Activated naive CD8-positive, alpha-beta T cell (primary cell): ENCODE measurements at regions not wholly inside any gene's neighbourhood (a gene's known extent, or its start where the extent isn't known, plus 50 kb on each side); places are given as distances from the start of the nearest gene placed in this dataset.

ENCODE experiments used
- H3K27ac Mint-ChIP-seq: one replicate; pipeline ENCODE4 v1.8.0; 2021; ENCODE audit warnings: mixed read lengths
- H3K27me3 Mint-ChIP-seq: one replicate; pipeline ENCODE4 v1.8.0; 2021; ENCODE audit warnings: mixed read lengths
- H3K36me3 Mint-ChIP-seq: one replicate; pipeline ENCODE4 v1.8.0; 2021; ENCODE audit warnings: mixed read lengths
- H3K4me1 Mint-ChIP-seq: one replicate; pipeline ENCODE4 v1.8.0; 2021; ENCODE audit warnings: low read depth, mixed read lengths
- H3K4me3 Mint-ChIP-seq: one replicate; pipeline ENCODE4 v1.8.0; 2021; ENCODE audit warnings: mild to moderate bottlenecking, mixed read lengths
- H3K9me3 Mint-ChIP-seq: one replicate; pipeline ENCODE4 v1.8.0; 2021; ENCODE audit warnings: low read depth, mixed read lengths

DNA sequence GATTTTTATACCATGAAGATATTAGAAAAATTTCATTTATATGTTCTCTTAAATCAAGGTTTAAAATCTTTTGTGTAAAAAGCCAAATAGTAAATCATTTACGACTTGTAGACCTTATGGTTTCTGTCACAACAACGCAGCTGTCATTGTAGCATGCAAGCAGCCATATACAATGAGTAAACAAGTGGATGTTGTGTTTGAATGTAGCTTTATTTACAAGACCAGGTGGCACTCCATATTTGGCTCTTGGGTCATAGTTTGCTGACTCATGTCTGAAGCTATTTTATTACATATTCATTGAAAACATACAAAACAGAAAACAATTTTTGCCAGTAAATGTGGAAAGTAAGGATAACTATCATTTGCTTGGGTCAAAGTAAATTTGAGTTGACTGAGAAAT, 930.8 kb downstream of the SLITRK5 start:
- Mint-ChIP-seq H3K9me3 (peaks cover 3% of the 10 kb centered on the region), H3K4me3 (no peak overlapping the region), H3K27ac (no peak overlapping the region), H3K36me3 (no peaks in the 10 kb centered on the region), H3K4me1 (no peaks in the 10 kb centered on the region), H3K27me3 (no peaks in the 10 kb centered on the region)

DNA sequence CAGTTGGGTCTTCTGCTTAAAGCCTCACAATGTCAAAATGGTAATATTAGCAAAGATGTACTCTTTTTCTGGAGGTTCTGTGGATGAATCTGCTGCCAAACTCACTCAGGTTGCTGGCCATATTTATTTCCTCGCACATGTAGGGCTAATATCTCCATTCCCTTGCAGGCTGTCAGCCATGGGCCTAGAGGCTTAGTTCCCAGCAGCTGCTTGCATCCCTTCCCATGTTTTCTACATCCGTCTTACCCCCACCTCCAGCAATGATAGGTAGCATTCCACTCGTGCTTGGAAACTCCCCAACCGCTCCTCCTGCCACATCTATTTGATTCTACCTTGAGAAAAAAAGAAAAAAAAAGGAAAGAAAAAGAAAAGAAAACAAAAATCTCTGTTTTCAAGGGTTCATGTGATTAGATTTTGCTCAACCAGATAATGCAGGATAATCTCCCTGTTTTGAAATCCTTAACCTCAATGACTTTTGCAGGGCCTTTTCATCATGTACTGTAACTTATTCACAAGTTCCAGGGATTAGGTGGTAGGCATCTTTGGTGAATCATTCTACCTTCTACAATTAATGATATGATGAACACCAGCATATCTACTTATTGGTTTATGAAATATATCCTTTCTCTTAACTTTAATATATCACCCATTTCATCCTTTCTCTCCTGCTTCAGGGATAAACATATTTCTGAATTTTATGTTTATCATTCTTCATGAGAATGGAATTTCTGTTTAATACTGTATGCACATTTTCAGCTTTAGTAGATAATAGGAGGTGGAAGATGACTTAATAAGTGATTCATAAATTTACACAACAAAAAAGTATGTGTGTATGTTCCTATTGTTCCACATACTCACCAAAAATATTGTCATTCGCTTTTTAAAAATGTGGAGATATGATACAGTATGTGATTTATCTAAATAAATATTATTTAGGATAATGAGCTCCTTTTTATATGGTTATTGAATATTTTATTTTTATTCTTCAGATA, 931.9 kb downstream of the SLITRK5 start:
- no peaks in the 10 kb centered on the region for H3K4me1 Mint-ChIP-seq
- no peaks in the 10 kb centered on the region for H3K36me3 Mint-ChIP-seq
- no peak overlapping the region for H3K27ac Mint-ChIP-seq
- H3K27me3 Mint-ChIP-seq, result no peaks in the 10 kb centered on the region
- peaks cover 3% of the 10 kb centered on the region for H3K9me3 Mint-ChIP-seq
- H3K4me3 Mint-ChIP-seq, result no peak overlapping the region

DNA sequence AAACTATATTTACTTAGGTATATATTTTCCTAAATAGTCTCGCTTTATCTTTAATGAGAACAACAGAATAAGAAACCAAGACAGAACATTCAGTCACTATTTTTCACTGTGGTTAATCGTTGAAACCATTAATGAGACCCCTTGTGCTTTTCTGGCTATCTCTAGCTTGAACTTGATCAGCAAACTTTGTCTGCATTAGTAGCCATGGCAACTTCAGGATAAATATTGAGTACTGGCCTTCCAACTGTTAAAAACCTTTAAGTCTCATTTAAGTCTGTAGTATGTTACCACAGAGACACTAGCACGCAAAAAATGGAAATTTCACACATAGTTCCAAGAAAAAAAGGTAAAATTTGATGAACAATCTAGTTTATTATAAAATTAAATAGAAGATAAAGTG, 946.0 kb downstream of the SLITRK5 start:
- Mint-ChIP-seq H3K4me3 (no peak overlapping the region), H3K27ac (no peak overlapping the region), H3K4me1 (peaks cover 17% of the 10 kb centered on the region), H3K27me3 (no peaks in the 10 kb centered on the region), H3K36me3 (no peaks in the 10 kb centered on the region), H3K9me3 (peaks cover 14% of the 10 kb centered on the region)

DNA sequence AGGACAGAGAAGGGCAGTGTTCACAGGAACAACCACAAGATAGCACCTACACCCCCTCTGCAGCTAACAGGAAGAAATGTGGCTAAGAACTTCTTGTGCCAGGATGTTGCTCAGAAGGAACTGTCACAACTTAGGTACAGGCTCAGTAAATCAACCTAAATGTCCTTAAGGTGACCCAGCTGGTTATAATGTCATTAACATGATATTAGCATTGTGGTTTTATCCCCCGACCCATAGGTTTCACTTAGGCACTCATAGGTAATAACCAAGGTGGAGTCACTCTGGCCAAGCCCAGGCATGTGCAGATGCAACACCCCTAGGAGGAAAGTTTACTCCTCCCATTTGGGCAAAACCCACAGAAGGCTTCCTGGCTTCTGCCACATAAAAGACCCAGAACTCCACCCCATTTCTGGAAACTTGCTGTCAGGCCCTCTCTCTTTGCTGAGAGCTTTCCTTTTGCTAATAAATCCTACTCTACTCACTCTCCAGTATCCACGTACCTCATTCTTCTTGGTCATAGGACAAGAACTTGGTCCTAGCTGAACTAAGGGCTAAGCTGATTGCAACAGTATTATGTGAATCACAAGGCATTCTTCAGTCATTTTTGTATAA, 951.3 kb downstream of the SLITRK5 start:
- Mint-ChIP-seq H3K4me3 (peak overlapping the region; percentile 79), H3K36me3 (no peaks in the 10 kb centered on the region), H3K9me3 (peaks cover 10% of the 10 kb centered on the region), H3K27me3 (no peaks in the 10 kb centered on the region), H3K4me1 (peaks cover 36% of the 10 kb centered on the region), H3K27ac (peak overlapping the region; percentile 86)

DNA sequence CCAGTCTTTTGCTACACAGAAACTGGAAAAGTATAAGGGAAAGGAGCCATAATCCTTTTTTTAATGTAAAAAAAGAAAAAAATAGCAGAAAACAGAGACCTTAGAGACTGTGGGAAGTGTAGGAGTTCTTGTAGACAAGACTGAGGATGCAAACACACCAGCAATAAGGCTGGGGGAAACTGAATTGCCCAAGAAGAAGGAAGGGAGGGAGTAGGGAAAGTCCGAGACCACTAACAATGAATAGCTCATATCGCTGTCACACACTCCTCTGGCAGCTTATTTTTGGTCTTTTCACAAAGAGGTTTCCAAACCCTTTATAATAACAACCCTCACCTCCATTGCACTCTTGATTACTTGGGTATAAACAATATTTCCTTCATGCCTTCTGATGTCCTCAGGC, 952.0 kb downstream of the SLITRK5 start:
- no peaks in the 10 kb centered on the region for H3K36me3 Mint-ChIP-seq
- H3K27ac Mint-ChIP-seq, result peak overlapping the region; percentile 77

DNA sequence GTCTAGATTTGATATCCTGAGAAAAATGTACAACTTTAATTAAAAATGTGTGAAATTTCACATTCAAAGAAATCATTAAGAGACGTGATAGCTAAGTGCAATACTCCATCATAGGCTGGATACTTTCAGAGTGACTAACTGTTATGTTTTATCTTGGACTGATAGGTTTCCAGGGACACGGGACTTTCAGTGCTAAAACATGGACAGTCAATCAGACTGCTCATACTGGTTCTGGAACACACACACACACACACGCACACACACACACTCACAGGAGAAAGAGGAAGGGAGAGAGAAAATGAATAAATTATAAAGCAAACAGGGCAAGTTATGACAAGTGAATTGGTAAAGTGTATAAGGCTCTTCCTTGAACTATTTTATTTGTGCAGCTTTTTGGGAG, 955.9 kb downstream of the SLITRK5 start:
- Mint-ChIP-seq H3K9me3 (peaks cover 8% of the 10 kb centered on the region), H3K27ac (no peak overlapping the region), H3K27me3 (no peaks in the 10 kb centered on the region), H3K36me3 (peaks cover 2% of the 10 kb centered on the region), H3K4me1 (peaks cover 25% of the 10 kb centered on the region), H3K4me3 (no peak overlapping the region)

More for the DNA sequence above, 952.0 kb downstream of the SLITRK5 start:
- H3K4me1 Mint-ChIP-seq, result peaks cover 37% of the 10 kb centered on the region
- H3K27me3 Mint-ChIP-seq, result no peaks in the 10 kb centered on the region
- peaks cover 10% of the 10 kb centered on the region for H3K9me3 Mint-ChIP-seq
- H3K4me3 Mint-ChIP-seq, result peak overlapping the region; percentile 59

DNA sequence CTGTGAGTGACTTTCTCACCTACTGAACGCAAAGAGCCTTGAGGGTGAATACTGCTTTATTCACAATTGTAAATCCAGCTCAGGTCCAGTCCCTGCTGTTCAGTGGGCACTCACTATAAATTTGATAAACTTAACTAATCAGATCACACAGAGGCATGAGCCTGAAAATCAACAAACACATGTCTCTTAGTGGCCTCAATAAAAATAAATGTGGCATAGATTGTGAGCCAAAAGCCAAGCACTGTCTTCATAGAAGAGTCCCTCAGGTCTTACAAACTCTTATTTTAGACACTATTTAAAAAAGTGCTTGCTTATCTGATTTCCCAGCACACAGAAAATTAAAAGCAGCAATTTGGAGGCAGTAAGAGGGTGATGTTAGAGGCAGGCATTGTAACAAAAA, 957.7 kb downstream of the SLITRK5 start:
- Mint-ChIP-seq H3K4me1 (peaks cover 15% of the 10 kb centered on the region), H3K27me3 (no peaks in the 10 kb centered on the region), H3K9me3 (peaks cover 8% of the 10 kb centered on the region), H3K4me3 (no peak overlapping the region), H3K36me3 (peaks cover 2% of the 10 kb centered on the region), H3K27ac (no peak overlapping the region)

DNA sequence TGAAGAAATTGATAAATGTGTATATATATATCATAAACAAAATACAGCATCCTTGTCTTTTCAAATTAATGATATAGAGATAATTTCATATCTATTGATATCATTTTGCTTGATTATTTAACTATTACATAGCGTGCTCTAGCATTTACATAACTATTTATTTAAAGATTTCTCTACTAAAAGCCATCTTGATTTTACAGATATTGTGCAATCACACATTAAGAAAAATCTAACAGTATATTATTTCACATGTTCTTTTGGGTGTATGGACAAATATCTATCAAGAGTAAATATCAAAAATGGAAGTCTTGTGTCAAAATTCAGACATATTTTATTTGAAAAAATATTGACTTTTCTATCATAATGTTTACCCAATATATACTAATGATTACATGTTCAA, 966.8 kb downstream of the SLITRK5 start:
- peaks cover 6% of the 10 kb centered on the region for H3K9me3 Mint-ChIP-seq
- no peaks in the 10 kb centered on the region for H3K36me3 Mint-ChIP-seq

DNA sequence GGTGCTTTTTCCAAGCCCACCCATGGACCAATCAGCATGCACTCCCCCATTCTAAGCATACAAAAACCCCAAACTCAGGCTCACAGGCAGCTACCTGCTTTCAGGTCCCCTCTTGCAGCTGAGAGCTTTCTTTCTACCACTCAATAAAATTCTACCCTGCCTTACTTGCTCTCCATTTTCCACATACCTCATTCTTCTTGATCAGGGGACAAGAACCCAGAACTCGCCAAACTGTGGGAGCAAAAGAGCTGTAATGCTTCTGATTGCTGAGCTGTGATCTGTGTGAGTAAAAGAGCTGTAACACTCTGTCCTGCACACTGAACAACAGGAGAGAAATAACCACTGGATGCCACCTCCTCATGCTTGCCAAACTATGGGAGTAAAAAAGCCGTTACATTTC, 972.1 kb downstream of the SLITRK5 start:
- peaks cover 3% of the 10 kb centered on the region for H3K36me3 Mint-ChIP-seq
- no peaks in the 10 kb centered on the region for H3K27me3 Mint-ChIP-seq
- H3K9me3 Mint-ChIP-seq, result peaks cover 15% of the 10 kb centered on the region
- H3K4me1 Mint-ChIP-seq, result peaks cover under 1% of the 10 kb centered on the region
- no peak overlapping the region for H3K27ac Mint-ChIP-seq
- H3K4me3 Mint-ChIP-seq, result no peak overlapping the region

More for the DNA sequence above, 966.8 kb downstream of the SLITRK5 start:
- Mint-ChIP-seq H3K27ac (no peak overlapping the region), H3K4me1 (peaks cover 2% of the 10 kb centered on the region), H3K27me3 (no peaks in the 10 kb centered on the region), H3K4me3 (no peak overlapping the region)

DNA sequence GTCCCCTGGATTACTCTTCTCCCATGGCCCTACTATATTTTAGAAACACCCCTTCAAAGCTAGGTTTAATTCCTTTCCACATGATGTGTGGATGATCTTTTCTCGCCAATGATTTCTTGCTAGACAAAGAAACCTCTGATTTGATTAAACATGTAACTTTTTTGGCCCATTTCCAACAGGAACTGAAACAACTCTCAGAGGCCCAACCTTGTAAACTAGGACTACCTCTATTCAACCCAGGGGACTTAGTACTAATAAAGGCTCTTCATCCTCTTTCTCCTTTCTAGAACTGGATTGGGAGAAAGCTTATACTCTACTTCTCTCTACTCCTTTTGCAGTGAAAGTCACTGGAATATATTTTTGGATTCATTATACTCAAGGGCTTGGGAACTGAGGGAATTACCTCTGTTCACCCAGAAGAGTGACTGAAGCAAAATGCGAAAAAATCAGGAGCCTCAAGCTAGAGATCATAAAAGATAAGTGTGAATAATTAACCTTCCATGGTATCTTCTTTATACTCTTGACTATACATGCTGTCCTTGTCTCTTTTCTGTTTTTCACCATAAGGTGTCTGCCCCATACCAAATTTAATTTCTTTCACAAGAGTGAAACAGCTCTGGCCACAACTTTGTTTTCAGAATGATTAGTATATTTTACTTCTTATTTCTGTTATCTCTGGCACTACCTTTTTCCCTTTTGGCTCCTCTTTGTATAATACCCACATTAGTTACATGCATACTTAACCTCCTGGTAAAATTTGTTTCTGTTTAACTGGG, 977.6 kb downstream of the SLITRK5 start:
- Mint-ChIP-seq H3K9me3 (peaks cover 22% of the 10 kb centered on the region), H3K27ac (no peak overlapping the region), H3K4me3 (no peak overlapping the region), H3K27me3 (no peaks in the 10 kb centered on the region), H3K4me1 (peaks cover 28% of the 10 kb centered on the region), H3K36me3 (peaks cover 3% of the 10 kb centered on the region)

DNA sequence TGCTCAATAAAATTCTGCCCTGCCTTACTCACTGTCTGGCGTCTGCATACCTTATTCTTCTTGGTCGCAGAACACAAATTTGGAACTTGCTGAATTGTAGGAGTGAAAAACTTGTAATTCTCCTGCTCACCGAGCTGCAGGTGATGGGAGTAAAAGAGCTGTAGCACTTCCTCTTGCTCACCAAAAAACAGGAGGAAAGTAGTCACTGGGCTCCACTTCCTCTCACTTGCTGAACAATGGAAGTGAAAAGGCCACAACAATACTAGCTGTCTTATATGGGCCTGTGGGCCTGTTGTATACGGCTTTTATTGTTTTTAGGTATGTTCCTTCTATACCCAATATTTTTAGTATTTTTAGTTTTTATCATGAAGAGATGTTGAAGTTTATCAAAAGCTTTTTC, 978.7 kb downstream of the SLITRK5 start:
- Mint-ChIP-seq H3K4me1 (peaks cover 28% of the 10 kb centered on the region), H3K4me3 (no peak overlapping the region), H3K27ac (peak overlapping the region; percentile 58), H3K27me3 (no peaks in the 10 kb centered on the region), H3K9me3 (peaks cover 22% of the 10 kb centered on the region), H3K36me3 (peaks cover 3% of the 10 kb centered on the region)

DNA sequence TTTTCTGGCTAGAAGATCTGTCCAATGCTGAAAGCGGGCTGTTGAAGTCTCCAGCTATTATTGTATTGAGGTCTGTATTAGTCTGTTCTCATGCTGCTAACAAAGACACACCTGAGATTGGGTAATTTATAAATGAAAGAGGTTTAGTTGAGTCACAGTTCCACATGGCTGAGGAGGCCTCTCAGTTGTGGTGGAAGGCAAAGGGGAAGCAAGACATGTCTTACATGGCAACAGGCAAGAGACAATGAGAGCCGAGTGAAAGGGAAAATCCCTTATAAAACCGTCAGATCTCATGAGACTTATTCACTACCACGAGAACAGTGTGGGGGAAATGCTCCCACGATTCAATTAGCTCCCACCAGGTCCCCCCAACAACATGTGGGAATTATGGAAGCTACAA, 980.4 kb downstream of the SLITRK5 start:
- H3K4me1 Mint-ChIP-seq, result peaks cover 28% of the 10 kb centered on the region

DNA sequence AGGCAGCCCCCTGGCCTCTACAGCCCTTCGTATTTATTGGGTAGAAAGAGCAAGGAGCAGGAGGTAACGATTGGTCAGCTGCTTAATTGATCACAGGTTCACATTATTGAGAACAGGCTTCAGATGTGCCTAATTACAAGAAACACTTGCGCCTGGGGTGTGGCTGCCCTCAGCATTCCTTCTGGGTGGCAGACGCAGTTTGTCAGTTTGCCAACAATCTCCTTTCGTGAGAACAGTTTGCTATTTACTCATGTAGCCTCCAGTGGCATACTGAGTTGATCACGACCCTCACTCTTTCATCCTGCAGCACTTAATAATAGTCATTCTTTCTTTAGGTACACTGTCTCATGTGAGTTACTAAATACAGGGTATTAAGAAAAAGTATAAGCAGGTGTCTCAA, 985.6 kb downstream of the SLITRK5 start:
- H3K36me3 Mint-ChIP-seq, result no peaks in the 10 kb centered on the region
- H3K9me3 Mint-ChIP-seq, result peaks cover 4% of the 10 kb centered on the region
- no peak overlapping the region for H3K27ac Mint-ChIP-seq
- no peaks in the 10 kb centered on the region for H3K27me3 Mint-ChIP-seq
- no peak overlapping the region for H3K4me3 Mint-ChIP-seq
- peaks cover 12% of the 10 kb centered on the region for H3K4me1 Mint-ChIP-seq

More for the DNA sequence above, 980.4 kb downstream of the SLITRK5 start:
- Mint-ChIP-seq H3K36me3 (peaks cover 3% of the 10 kb centered on the region), H3K27me3 (no peaks in the 10 kb centered on the region), H3K4me3 (no peak overlapping the region), H3K27ac (no peak overlapping the region), H3K9me3 (peaks cover 21% of the 10 kb centered on the region)

DNA sequence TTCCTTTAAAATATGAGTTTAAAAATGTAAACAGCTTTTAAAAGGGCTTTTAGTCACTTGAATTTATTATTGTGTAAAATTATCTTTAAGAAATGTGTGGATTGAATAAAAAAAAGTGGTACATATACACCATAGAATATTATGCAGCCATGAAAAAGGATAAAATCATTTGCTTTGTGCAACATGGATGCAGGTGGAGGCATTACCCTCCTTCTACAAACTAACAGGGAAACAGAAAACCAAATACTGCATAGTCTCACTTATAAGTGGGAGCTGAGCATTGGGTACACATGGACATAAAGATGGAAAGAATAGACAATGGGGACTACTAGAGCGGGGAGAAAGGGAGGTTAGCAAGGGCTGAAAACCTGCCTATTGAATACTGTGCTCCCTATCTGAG, 999.3 kb downstream of the SLITRK5 start:
- Mint-ChIP-seq H3K9me3 (no peaks in the 10 kb centered on the region), H3K4me3 (no peak overlapping the region), H3K27ac (no peak overlapping the region)

DNA sequence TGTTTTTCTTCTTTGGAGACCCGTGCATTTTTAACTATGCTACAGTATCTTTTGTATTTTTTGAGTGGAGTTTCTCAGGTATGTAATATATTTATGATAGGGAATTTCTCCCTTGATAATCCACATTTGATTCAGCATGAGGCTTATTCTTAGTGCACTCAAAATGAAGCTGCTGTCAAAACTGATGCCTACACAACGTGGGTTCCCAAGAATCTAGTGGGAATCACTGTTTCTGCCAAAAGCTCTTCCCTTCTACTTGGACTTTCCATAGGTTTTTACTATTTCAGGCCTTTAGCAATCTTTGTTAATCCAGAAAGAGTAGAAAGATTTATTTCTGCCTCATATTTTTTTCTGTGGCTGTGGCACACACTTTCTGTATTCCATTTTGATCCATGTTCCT, 1003.7 kb downstream of the SLITRK5 start:
- no peak overlapping the region for H3K27ac Mint-ChIP-seq
- H3K4me1 Mint-ChIP-seq, result peaks cover 5% of the 10 kb centered on the region
- H3K36me3 Mint-ChIP-seq, result no peaks in the 10 kb centered on the region
- no peaks in the 10 kb centered on the region for H3K27me3 Mint-ChIP-seq
- no peak overlapping the region for H3K4me3 Mint-ChIP-seq
- no peaks in the 10 kb centered on the region for H3K9me3 Mint-ChIP-seq

More for the DNA sequence above, 999.3 kb downstream of the SLITRK5 start:
- Mint-ChIP-seq H3K36me3 (no peaks in the 10 kb centered on the region), H3K27me3 (no peaks in the 10 kb centered on the region), H3K4me1 (peaks cover 4% of the 10 kb centered on the region)
